GM21786 (cell line): ENCODE measurements at regions not wholly inside any gene's neighbourhood (a gene's known extent, or its start where the extent isn't known, plus 50 kb on each side); places are given as distances from the start of the nearest gene placed in this dataset.

ENCODE experiments used
- ATAC-seq: cut with Tn5 transposase; IDR thresholded peaks from one replicate; pipeline ENCODE4 v1.9.1; 2021; ENCODE audit not compliant: unreplicated experiment

GRCh38 chr4:106773076-106773905 is 262.8 kb downstream of the DKK2 start:
- no peak for ATAC-seq

GRCh38 chr4:106767991-106768390 is 268.1 kb downstream of the DKK2 start:
- no peak for ATAC-seq

DNA sequence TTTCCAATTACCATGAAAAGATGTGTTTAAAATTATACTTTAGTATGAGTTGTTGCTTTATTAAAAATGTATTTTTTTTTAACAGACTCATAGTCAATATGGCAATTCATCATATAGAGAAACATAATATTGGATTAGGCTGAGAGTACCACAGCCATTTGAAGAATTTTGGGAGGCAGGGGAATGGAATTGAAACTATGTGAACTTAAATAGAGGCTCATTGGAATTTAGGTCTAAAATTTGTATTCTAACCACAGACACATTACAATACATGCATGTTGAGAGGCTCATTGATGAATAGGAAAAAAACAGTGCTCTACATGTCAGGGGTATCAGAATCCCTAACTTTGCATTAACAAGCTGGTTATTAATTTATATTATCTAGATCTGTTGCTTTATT is 269.6 kb downstream of the DKK2 start:
- ATAC-seq = no peak

- no peak for ATAC-seq
Measured at GRCh38 chr4:106764774-106765173, 271.3 kb downstream of the DKK2 start.

DNA sequence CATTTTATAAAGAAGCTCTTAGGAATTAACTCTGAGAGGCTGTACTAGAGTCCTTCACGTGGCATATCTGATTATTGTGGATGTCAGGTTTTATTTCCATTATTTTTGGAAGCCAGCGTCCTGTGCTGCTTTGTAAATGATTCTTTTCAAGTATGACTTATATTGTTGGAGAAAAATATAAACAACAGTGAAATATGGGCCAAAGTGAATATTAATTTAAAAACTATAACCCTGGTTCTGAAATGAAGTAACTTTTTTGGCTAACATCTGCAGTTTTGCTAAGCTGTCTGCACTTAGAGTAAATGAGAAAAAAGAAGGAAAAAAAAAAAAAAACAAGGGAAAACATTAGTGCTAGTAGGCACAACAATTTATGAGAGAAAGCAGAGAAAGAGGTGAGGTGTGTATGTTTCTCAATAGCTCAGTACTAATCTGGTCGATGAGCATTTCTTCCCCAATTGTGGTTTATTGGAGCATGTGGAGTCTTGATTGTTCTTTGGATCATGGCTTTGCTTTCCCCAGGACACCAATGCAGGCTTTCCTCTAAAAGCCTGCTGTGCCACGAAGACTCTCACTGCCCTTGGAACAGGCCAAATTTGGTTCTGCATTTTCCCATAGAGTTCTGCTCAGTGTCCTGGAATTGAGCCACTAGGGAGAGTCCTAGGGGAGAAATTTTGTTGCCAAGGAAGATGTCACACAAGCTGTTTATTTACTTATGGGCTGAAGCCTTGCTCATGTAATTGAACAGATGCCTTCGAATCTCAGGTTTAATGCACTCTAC is 273.3 kb downstream of the DKK2 start:
- no peak for ATAC-seq

DNA sequence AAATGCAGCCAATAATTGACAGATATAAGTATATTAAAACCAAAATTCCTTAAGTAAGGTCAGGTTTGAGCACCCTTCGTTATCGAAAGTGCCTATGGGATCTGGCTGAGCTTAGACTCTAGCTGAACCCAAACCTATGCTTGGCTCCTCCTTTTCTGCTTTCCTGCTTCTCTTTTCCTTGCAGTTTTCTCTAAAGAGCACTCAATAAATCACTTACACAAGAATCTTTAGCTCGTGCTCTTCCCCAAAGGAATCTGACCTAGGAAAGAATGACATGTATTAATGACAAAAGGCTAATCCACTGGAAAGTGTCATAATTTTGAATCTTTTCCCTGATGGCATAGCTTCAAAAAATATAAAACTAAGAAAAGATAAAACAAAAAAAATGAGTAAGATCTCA is 282.7 kb downstream of the DKK2 start:
- no peak for ATAC-seq

GRCh38 chr4:106746451-106746850 is 289.7 kb downstream of the DKK2 start:
- ATAC-seq = no peak

DNA sequence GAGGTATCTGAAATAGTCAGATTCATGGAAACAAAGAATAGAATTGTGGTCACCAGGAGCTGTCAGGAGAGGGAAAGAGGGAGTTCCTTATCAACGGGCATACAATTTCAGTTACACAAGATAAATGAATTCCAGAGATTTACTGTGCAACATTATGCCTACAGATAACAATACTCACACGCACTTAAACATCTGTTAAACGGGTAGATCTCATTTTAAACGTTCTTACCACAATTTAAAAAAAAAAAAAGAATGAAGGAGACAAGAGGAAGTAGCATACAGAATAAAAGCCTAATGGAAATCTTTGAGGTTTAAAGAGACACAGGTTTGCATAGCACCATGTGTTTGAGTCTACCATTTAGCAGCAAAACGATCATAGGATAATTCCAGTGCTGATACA is 298.0 kb downstream of the DKK2 start:
- ATAC-seq = no peak

- ATAC-seq = no peak
Measured at GRCh38 chr4:106718548-106718947, 317.6 kb downstream of the DKK2 start.

DNA sequence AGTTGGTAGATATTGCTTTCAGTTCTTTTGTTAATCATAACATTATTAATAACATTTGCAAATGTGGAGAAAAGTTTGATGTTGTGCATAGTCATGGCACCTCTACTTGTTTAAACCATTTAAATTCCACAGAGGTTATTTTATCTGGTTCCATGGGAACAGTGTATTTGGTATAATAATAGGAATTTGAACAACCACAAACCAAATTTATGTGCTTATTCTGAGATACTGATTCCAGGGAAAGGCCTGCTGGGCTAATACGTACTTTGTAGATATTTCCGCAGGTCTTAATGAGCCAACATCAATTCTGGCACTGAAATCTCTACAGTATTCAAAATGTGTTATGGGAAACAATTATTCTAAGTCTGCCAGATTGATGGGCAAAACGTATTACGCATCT is 319.0 kb downstream of the DKK2 start:
- no peak for ATAC-seq

GRCh38 chr4:106715825-106716224 is 320.3 kb downstream of the DKK2 start:
- no peak for ATAC-seq

DNA sequence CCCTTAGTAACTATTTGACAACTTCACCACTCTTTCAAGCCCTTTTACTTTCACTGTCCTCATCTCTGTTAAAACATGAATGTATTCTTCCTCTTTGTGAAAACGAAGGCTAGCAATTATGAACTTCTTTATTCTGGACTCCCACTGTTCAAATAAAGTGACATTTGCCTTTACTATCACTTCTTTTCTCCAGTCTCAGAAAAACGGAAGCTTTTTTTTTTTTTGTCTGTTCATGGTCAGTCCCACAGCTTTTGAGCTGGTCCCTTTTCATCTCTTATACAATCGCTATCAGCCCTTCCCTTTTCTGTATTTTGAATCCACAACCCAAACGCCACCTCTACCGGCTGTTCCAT is 327.7 kb downstream of the DKK2 start:
- ATAC-seq = no peak

DNA sequence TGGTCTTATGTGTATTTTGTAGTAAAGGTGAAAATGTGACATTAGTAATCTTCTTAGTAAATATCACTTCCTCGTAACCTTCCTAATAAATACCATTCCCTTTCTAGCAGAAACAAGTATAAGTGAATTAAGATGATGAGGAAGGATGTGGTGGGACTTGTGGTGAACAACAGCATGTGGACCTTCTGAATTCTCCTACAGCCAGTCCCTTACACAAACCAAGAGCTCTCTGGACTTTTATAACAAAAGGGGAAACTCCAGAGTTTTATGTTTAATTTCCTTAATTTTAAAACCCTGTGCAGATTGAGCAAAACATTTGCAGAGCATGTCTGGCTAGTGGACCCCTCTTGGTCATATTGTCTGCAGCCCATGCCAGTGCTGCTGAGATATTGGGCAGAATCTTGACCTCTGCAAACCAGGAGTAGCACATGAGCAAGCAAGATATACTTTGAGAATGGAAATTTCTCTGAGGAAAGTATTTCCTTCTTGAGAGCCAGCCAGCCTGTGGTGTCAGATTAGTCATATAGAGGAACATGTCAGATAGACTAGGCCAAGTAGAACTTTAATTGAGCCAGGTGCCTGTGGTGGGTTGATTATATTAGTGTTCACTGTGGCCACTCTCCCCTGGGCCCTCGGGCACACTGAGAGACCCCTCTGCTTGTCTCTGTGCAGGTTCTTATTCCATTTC is 328.2 kb downstream of the DKK2 start:
- ATAC-seq = peak; percentile 61

GRCh38 chr4:106704253-106704870 is 331.8 kb downstream of the DKK2 start:
- no peak for ATAC-seq

DNA sequence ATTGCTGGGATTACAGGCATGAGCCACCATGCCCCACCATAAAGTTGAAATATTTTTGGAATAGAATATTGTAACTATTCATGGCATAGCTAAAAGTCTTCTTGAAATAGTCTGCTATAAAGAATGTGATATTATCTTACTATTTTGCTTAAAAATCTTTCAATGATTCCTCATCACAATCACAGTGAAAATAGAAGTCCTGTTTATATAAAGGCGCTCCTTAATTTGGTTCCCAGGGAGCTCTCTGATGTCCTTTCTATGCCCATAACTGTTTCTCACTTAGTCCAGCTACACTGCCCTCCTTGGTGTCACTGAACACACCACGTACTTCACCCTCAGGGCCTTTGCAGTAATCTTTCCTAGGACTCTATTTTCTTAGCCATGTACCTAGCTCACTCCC is 331.7 kb upstream of the GIMD1 start:
- no peak for ATAC-seq

DNA sequence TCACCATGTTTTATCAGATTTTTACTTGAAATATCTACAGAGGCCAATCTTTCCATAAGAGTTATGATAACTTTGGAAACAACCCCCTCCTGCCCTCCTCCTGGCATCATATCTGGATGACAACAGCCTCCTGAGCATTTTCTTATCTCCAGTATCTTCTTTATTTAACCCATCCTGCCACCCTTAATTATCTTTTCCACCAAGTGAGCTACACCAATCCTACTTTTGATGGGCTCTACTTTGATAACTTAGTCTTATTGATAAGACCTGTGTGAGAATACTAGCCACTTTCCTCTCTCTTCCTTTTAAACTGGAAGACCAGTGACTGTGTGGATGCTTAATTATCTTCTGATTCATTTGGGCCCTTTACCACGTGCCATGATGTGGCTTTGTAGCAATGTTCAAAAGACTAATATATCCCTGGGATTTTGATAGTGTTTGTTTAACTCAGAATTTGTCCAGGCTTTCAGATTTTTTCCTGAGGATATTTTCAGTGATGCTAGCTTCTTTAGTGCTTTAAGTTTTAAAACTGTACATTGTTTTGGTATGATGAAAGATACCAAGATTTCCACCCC is 330.1 kb upstream of the GIMD1 start:
- no peak for ATAC-seq

DNA sequence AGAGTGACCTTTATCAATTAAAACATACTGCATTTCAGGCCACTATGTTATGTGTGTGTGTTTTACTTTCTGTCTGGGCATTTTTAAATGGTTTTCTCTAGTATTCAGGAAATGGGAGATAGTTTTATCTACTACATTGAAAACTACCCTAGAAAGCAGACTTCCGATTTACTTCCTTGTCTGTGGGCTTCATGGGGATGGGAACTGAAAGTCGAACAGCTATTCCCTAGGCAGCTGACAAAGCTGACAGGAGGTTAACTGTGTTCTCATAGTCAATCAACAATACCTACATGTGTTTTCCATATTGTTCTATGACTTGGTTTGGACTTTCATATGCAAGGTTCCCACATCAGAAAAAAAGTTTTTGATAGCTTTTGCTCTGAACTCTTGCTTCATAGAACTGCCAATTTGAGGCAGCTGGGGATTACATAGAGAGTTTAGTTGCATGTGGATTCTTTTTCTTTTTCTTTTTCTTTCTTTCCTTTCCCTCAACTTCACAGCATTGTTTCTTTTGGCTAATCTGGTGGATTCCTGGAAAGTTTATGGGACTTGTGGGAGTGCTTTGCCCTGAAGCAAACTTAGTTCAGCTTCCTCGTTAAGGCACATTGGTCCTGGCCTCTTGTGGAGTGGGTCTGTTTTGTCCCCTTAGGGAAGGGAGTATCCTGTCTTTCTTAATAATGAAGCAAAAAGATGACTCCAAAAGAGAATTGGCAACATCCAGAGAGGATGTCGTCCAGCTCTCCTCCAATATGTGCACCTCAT is 327.1 kb upstream of the GIMD1 start:
- ATAC-seq = no peak

DNA sequence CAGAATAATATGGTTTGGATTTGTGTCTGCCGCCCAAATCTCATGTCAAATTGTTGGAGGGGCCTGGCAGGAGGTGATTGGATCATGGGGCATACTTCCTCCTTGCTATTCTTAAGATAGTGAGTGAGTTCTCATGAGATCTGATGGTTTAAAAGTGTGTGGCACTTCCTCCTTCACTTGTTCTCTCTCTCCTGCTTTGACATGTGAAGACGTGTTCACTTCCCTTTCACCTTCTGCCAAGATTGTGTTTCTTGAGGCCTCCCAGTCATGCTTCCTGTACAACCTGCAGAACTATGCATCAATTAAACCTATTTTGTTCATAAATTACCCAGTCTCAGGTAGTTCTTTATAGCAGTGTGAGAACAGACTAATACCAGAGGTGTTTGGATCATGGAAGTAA is 325.7 kb upstream of the GIMD1 start:
- no peak for ATAC-seq

DNA sequence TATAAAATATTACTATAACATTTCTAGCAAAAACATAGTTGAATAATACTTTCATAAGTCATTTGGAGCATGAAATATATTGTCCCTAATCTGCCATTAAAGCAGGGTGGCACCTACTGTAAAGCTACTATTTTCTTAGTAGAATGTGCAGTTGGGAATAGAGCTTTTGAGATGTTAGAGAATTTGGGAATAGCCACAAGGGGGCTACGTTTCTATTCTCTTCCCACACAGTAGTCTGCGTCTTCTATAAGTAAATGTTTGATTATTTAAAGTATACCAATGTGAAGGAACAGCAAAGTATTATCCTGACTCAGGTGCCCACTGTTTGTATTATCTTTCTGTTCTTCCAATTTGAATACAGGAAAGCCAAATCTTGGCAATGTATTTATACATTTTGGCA is 323.2 kb upstream of the GIMD1 start:
- no peak for ATAC-seq

DNA sequence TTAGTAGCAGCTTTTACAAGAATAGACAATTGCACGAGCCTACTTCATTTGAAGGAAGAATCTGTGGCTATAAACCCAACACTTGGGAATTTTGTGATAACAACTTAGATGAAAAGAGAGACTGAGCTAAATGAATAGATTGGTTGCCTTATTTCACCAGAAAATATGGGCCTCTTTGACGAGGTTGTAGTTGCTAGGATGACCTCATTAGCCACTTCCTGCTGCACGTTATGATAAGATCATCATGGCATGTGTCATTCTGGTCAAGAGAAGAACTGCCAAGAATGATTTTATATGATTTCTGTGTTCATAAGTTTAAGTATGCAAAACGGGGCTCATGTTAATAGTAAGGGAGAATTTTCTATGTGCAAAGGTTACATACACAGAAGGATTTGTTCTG is 321.9 kb upstream of the GIMD1 start:
- no peak for ATAC-seq
